Rectal smooth muscle tissue (tissue), 1 donor: ENCODE measurements at regions not wholly inside any gene's neighbourhood (a gene's known extent, or its start where the extent isn't known, plus 50 kb on each side); places are given as distances from the start of the nearest gene placed in this dataset.

ENCODE experiments used
- H3K27ac ChIP-seq: one replicate; pipeline ENCODE4 v1.7.0; 2013; ENCODE audit warnings: low read depth, low read length, inconsistent platforms
- H3K27me3 ChIP-seq: one replicate; pipeline ENCODE4 v1.7.0; 2013; ENCODE audit warnings: low read length; ENCODE audit not compliant: control insufficient read depth, insufficient read depth
- H3K36me3 ChIP-seq: one replicate; pipeline ENCODE4 v1.7.0; 2013; ENCODE audit warnings: low read length; ENCODE audit not compliant: control insufficient read depth, insufficient read depth
- H3K4me1 ChIP-seq: one replicate; pipeline ENCODE4 v1.7.0; 2013; ENCODE audit warnings: low read length; ENCODE audit not compliant: control insufficient read depth, insufficient read depth
- H3K4me3 ChIP-seq: one replicate; pipeline ENCODE4 v1.7.0; 2013; ENCODE audit warnings: low read length
- H3K9ac ChIP-seq: one replicate; pipeline ENCODE4 v1.7.0; 2013; ENCODE audit warnings: low read length

- Histone ChIP-seq H3K9ac (no peak overlapping the region), H3K27ac (no peak overlapping the region)
These were observed 176.9 kb upstream of the CD180 start for GRCh38 chr5:67373518-67373917.

GRCh38 chr5:67372887-67373286 lies 176.3 kb upstream of the CD180 start:
- Histone ChIP-seq H3K4me1 (no peaks in the 10 kb centered on the region), H3K36me3 (no peaks in the 10 kb centered on the region), H3K27ac (no peak overlapping the region), H3K27me3 (no peaks in the 10 kb centered on the region), H3K4me3 (no peak overlapping the region), H3K9ac (no peak overlapping the region)

More at GRCh38 chr5:67373518-67373917, 176.9 kb upstream of the CD180 start:
- Histone ChIP-seq H3K4me1 (no peaks in the 10 kb centered on the region), H3K4me3 (no peak overlapping the region), H3K27me3 (no peaks in the 10 kb centered on the region), H3K36me3 (no peaks in the 10 kb centered on the region)

- Histone ChIP-seq H3K27ac (no peak overlapping the region), H3K36me3 (no peaks in the 10 kb centered on the region), H3K9ac (no peak overlapping the region), H3K27me3 (no peaks in the 10 kb centered on the region), H3K4me1 (no peaks in the 10 kb centered on the region), H3K4me3 (no peak overlapping the region)
These were observed 175.3 kb upstream of the CD180 start for GRCh38 chr5:67371924-67372323.

GRCh38 chr5:67366691-67367395 lies 170.2 kb upstream of the CD180 start:
- Histone ChIP-seq H3K4me1 (peaks cover 4% of the 10 kb centered on the region), H3K9ac (no peak overlapping the region), H3K4me3 (no peak overlapping the region), H3K27ac (no peak overlapping the region), H3K36me3 (no peaks in the 10 kb centered on the region), H3K27me3 (no peaks in the 10 kb centered on the region)

DNA sequence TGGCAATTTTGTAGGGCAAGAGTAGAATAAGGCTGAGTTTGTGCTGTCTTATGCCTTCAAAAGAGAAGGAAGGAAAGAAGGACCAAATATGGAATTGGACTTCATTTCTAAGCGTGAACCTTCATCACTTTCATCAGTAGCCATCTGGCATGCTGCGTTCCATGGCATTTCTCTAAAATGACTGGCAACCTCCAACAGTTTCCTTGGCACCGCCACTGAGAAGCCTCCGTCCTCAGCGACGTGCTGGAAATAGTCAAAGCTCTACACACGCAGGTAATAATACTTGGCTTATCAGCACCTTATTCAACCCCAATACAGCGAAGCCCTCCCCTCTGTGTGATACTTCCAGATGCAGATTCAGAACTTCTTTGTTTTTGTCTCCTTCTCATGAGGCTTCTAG lies 169.7 kb upstream of the CD180 start:
- no peaks in the 10 kb centered on the region for H3K27me3 ChIP-seq
- peaks cover 4% of the 10 kb centered on the region for H3K4me1 ChIP-seq
- H3K4me3 ChIP-seq = no peak overlapping the region
- H3K9ac ChIP-seq = no peak overlapping the region
- H3K27ac ChIP-seq = no peak overlapping the region
- H3K36me3 ChIP-seq = no peaks in the 10 kb centered on the region

DNA sequence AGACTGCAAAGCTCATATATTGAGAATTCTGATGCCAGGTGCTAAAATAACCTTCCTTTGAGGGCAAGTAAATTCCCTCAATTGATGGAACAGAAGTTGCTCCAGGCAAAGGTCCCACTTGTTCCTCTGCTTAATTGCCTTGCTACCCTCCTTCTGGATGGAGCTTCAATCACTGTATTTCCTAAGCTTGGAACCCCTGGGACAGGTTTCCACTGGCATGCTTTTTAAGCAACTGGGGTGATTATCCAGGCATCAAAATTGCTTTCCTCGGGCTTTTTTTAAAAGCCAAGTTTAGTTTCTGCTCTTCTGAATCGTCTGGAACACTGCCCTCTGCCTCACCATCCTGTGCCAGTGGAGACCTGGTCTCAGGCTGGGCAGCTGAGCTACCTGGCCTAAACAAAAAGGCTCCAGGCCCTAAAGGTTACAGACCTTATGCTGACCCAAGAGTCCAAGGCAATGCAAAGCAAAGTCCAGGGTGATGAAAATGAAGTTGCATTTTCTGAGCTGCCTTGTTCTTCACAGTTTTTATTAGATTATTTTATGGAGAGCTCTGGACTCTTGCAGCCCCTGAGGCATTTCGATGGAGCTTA lies 167.9 kb upstream of the CD180 start:
- Histone ChIP-seq H3K27me3 (no peaks in the 10 kb centered on the region), H3K9ac (no peak overlapping the region), H3K36me3 (no peaks in the 10 kb centered on the region), H3K4me3 (no peak overlapping the region), H3K4me1 (peaks cover 4% of the 10 kb centered on the region), H3K27ac (no peak overlapping the region)

GRCh38 chr5:67363963-67364362 lies 167.4 kb upstream of the CD180 start:
- no peak overlapping the region for H3K9ac ChIP-seq
- no peak overlapping the region for H3K4me3 ChIP-seq
- H3K27me3 ChIP-seq = no peaks in the 10 kb centered on the region
- peaks cover 4% of the 10 kb centered on the region for H3K4me1 ChIP-seq
- H3K27ac ChIP-seq = no peak overlapping the region
- no peaks in the 10 kb centered on the region for H3K36me3 ChIP-seq

- Histone ChIP-seq H3K9ac (no peak overlapping the region), H3K36me3 (no peaks in the 10 kb centered on the region), H3K27me3 (no peaks in the 10 kb centered on the region), H3K27ac (no peak overlapping the region), H3K4me1 (peaks cover 4% of the 10 kb centered on the region), H3K4me3 (no peak overlapping the region)
These were observed 166.6 kb upstream of the CD180 start for GRCh38 chr5:67363180-67363709.

DNA sequence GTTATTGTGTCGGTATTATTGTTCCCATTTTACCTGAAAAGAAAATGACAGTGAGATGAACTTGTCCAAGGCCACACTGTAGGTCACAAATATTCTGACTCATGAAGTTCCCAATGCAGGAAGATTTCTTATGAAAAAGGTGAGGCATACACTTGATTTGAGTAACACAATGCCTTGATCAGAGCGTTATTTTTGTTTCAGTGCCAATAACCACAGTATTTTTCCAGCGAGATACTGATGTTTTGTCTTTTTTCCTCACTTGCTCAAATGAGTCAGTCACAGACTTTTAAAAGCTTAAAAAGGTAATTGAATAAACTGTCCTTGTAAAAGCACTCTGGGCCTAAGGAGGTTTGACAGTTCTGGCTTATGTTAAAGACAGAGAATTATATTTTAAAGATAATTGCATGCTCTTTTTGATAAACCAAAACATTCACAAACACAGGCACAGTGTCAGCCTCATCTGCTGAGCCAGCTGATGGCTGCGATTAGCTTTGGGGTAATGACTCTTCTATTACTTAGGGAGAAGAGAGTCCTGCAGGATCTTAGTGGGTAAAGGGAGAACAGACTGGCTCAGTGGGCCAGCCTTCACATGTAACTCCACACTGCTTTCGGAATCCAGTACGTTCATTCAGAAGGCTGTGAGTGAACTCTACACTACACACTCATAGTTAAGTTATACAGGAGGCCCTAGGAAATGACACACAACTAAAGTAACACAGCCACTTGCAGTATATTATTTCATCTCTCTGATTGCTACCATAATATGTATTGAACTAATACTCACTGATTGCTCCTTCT lies 165.5 kb upstream of the CD180 start:
- Histone ChIP-seq H3K27me3 (no peaks in the 10 kb centered on the region), H3K9ac (no peak overlapping the region), H3K4me3 (no peak overlapping the region), H3K27ac (no peak overlapping the region), H3K36me3 (no peaks in the 10 kb centered on the region), H3K4me1 (peaks cover 4% of the 10 kb centered on the region)

DNA sequence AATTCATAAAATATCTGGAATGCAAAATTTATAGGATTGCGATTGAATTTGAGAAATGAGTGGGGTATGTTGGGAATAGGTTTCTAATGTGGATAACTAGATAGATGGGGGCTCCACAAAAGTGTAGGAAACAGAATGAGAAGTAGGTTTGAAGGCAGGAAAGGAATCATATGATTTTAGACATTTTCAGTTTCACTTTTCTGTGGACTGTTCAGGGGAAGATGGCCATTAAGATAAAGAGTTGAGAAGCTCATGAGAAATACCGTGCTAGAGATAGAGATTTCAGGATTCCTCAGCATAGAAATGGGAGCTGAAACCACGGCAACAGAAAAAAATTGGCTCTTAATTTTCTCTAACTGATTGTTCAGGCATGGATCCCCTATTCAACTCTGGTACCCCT lies 163.4 kb upstream of the CD180 start:
- Histone ChIP-seq H3K27ac (no peak overlapping the region), H3K36me3 (no peaks in the 10 kb centered on the region), H3K4me1 (peaks cover 4% of the 10 kb centered on the region), H3K9ac (no peak overlapping the region), H3K27me3 (no peaks in the 10 kb centered on the region), H3K4me3 (no peak overlapping the region)

GRCh38 chr5:67358186-67358585 lies 161.6 kb upstream of the CD180 start:
- no peaks in the 10 kb centered on the region for H3K36me3 ChIP-seq
- H3K4me3 ChIP-seq = no peak overlapping the region
- no peaks in the 10 kb centered on the region for H3K4me1 ChIP-seq
- H3K9ac ChIP-seq = no peak overlapping the region
- no peaks in the 10 kb centered on the region for H3K27me3 ChIP-seq
- H3K27ac ChIP-seq = no peak overlapping the region

GRCh38 chr5:67355120-67355713 lies 158.6 kb upstream of the CD180 start:
- no peak overlapping the region for H3K4me3 ChIP-seq
- H3K4me1 ChIP-seq = no peaks in the 10 kb centered on the region
- no peak overlapping the region for H3K27ac ChIP-seq
- no peak overlapping the region for H3K9ac ChIP-seq
- H3K36me3 ChIP-seq = no peaks in the 10 kb centered on the region
- no peaks in the 10 kb centered on the region for H3K27me3 ChIP-seq
